NCI-H2227 (cell line): ENCODE measurements at regions not wholly inside any gene's neighbourhood (a gene's known extent, or its start where the extent isn't known, plus 50 kb on each side); places are given as distances from the start of the nearest gene placed in this dataset.

Source experiments
- DNase-seq: peaks from one replicate; lab custom pipeline; 2025; ENCODE audit not compliant: unreplicated experiment; lab: John Stamatoyannopoulos, UW

- DNase-seq = no peak
These were observed 496.3 kb upstream of the NR2F2 start for GRCh38 chr15:95834028-95834804.

- DNase-seq = no peak
These were observed 494.0 kb upstream of the NR2F2 start for GRCh38 chr15:95836536-95836935.

- DNase-seq = no peak
These were observed 493.0 kb upstream of the NR2F2 start for GRCh38 chr15:95837341-95838004.

- DNase-seq = no peak
These were observed 491.1 kb upstream of the NR2F2 start for GRCh38 chr15:95839367-95839782.

DNA sequence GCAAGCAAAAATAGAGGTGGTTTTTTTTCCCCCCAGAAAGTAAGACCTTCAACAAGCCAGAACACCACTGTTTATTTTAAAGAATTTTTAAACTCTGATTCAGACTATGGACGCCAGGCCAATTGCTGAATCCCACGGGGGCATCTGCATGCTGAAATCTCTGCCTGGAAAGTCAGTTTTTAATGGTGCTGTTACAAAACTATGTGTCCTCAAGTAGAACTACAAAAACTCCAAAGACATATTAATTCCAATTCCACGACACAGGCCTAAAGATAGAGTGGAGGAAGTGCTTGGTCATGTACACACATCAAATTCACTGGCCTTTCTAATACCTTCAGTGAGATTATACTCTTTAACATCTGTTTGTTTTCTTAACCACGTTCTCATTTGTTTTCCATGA, 490.5 kb upstream of the NR2F2 start:
- DNase-seq = no peak

- no peak for DNase-seq
These were observed 489.6 kb upstream of the NR2F2 start for GRCh38 chr15:95840855-95841254.

- no peak for DNase-seq
These were observed 487.9 kb upstream of the NR2F2 start for GRCh38 chr15:95842576-95842975.

GRCh38 chr15:95843241-95843910, 487.1 kb upstream of the NR2F2 start:
- DNase-seq = no peak

DNA sequence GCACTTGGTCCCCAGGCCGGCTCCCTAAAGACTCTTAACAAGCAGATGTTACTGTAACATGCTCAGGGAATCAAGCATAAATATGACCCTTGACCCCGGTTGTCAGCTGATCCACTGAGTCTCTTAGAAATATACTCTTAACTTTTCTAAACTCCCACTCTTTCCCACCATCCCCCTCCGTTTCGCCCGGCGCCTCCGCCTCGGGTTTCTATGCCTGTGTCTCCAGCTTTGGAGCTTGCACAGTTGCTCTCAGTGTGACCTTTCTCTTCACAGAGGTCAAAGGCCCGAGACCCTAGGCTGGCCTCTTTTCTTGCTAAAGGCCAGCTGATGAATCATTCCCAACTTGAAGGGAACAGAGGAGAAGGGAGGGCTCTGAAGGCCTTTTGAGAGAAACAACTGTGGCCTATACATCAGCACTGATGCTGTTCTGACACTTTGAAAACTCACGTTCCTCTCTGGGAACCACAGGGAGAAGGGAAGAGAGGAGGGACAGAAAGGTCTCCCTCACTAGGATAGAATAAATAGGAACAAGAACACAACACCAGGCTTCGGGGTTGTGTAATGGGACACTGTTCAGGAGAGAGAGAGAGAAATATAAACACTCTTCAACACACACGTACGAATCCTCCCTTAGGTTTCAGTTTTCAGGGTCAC, 484.5 kb upstream of the NR2F2 start:
- no peak for DNase-seq

DNA sequence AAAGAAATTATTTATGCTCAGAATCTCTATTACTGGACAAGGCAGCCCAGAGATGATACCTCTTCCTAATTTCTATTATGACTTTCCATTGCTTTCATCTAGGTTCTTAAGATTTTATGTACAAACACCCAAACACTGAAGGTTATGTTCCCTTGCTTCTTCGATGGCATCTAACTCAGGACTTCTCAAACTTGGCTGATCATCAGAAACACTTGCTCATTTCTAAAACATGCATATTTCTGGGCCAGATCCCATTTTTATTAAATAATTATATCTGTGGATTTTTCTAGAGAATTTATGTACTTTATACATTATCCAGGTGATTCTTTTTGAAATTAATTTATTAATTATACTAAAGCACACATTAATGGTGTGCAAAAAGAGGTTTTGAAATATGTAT, 482.4 kb upstream of the NR2F2 start:
- DNase-seq = no peak

- DNase-seq = no peak
These were observed 479.7 kb upstream of the NR2F2 start for GRCh38 chr15:95850837-95851236.

GRCh38 chr15:95853350-95853749, 477.1 kb upstream of the NR2F2 start:
- DNase-seq = no peak

DNA sequence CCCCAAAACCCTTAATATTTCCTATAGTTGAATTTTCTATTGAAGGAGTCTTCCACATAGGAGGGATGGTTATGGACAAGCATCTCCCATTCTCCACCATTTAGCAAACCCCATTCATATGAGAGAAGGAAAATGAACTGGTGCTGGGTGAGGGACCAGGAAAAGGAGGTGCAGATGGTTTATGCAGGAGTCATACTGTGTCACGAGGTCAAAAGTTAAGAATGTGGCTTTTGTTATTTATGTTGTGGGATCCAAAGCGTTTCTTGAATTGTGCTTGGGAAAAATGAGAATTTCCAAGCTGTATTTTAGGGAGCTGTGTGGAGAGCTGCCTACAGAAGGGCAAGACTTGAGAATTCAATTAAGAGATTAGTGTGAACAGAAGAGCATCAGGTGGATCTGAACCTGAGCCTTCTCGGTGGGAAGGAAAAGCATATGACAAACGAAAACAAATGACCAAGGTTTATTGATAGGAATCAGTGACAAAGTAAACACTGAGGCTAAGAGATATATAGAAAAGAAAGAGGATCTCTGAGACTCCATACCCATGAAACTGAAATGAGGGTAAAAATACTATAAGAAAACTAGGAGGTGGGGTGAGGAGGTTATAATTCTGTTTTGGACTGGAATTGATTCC, 473.3 kb upstream of the NR2F2 start:
- DNase-seq = no peak

GRCh38 chr15:95857758-95858157, 472.7 kb upstream of the NR2F2 start:
- no peak for DNase-seq

DNA sequence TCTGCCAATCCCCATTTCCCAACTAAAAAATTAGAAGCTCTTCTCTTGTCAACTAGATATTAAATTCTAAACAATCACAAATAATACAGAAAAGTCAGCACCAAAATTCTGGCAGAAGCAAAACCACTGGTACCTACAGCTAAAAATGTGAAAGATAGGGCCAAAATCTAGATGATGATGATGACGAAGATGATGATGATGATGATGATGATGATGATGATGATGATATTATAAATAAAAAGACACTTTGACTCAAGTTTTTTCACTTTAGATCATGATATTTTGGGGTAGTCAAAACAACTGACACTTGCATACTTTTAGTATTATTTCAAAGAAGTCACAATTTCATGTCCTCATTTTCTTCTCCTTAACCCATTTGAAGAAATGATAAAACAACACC, 470.1 kb upstream of the NR2F2 start:
- no peak for DNase-seq

GRCh38 chr15:95864467-95864886, 466.0 kb upstream of the NR2F2 start:
- DNase-seq = no peak

DNA sequence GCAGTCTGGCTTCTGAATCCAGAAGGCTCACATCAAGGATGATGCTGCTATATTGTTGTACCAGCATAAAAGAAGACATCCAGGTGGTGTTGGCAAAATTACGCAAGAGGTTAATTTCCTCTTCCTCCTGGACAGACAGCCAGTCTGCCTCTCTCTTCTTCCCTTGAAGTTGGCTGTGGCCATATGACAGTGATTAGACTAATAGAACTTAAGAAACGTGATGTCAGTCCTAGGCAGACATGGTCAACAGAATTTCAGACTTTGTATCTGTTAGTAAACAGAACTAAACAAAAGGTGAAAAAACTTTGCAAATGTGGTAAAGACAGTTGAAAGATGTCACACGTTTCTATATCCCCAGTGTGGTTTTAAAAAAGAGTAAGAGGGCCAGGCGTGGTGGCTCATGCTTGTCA, 465.2 kb upstream of the NR2F2 start:
- no peak for DNase-seq

- DNase-seq = no peak
These were observed 463.6 kb upstream of the NR2F2 start for GRCh38 chr15:95866711-95867440.

GRCh38 chr15:95868450-95868849, 462.1 kb upstream of the NR2F2 start:
- no peak for DNase-seq

DNA sequence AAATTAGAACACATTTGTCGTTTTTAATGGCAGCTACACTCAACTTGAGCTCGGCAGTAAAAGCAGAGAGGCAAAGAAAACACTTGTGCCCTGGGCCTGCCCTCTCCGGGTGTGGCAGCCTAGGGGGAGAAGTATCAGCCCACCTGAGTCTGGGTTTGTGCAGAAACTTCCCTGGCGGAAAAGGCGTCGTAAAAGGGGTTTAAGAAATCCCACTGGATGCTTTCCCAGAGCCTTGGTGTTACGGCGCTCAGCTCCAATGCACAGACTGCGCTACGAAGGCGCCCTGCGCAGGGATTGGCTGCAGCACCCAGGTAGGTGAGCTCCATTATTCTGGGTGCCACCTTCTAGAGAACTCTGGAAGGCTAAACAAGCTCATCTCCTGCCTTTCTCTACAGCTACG, 461.5 kb upstream of the NR2F2 start:
- DNase-seq = no peak
